ENCODE measurements at regions not wholly inside any gene's neighbourhood (a gene's known extent, or its start where the extent isn't known, plus 50 kb on each side); places are given as distances from the start of the nearest gene placed in this dataset.
"Not testable (repeated sequence)": the region's sequence is repeated elsewhere in the genome, so short reads cannot be mapped to it uniquely, and the experiment has no call there.

GRCh38 chr7:150029013-150029389 lies 155.2 kb downstream of the ATP6V0E2 start:
- not testable (repeated sequence) for TF ChIP-seq CTCF, POLR2A, POLR2AphosphoS5 (IDR thresholded peaks at IDR 0.05)
